HG03175 (cell line): ENCODE measurements at regions not wholly inside any gene's neighbourhood (a gene's known extent, or its start where the extent isn't known, plus 50 kb on each side); places are given as distances from the start of the nearest gene placed in this dataset.

Source experiments
- ATAC-seq: cut with Tn5 transposase; IDR thresholded peaks from one replicate; pipeline ENCODE4 v1.9.1; 2021; ENCODE audit warnings: mild to moderate bottlenecking, moderate library complexity; ENCODE audit not compliant: unreplicated experiment

DNA sequence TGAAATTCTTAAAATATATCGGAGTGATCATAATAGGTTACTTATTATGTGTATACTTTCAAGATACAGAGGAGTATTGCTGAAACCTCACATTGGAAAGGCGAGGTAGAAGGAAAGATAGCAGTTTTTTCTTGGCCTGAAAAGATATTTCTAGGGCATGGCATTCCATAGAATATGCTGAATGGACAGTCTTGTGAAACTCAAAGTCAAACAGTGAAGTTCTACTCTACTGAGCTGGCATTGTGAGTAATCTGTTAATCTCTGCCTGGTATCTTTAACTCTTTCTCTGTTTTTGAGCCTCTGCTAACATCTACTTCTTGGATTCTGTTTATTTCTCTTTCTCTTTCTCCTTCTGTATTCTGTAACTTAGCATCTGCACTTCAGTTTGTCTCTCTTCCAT is 176.3 kb upstream of the ZBTB20 start:
- no peak for ATAC-seq

DNA sequence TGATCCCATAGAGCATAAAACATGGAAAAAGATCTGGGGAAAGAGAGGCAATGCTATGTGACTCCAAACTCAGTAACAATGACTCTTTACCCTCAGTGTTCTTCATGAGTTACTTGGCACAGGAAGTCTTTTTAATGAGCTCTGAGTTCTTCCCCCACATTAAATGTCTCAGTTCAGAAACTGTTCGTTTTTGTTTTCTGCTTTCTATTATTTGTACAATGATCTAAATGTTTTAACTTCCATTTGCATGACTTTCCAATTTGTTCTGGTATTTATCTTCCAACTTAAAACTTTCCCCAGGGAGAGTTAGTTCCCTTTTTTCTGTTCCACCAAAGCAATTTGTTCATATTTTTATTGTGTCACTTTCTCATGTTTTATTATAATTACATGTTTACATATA is 177.0 kb upstream of the ZBTB20 start:
- no peak for ATAC-seq

DNA sequence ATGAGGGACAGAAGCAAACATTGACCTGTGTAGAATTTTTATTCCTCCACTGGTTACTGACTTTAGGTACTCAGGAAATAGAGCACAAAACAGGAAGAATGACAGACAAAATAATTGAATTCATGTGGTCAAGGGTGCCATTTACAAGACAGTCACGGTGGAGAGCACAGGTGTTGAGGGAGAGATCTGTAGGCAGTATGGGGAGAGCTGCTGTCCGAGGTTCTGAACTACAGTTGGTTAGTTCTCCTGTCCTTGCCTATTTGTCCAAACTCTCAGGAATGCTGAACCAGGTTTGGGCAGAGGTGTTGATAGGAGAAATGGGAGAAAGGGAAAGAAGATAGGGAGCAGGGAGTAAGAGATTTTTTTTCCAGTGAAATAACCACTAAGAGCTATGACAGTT is 178.5 kb upstream of the ZBTB20 start:
- ATAC-seq = no peak

DNA sequence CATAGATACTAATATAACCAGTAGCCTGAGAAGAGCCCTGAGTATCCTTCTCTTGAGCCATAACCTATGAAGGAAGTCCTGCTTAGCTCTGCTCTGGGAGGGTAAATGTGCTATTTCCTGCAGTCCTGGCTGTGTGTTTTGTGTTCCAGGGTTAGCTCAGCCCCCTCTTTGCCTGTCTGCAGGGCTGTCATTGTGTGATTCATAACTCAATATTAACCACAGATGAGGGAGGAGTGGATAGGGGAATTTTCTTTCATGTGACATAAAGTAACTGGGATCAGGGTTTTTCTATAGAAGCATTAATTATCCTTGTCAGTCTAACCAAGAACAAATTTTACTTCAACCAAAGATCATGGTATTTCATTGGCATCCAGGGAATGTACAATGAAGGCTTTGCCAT is 183.3 kb upstream of the ZBTB20 start:
- no peak for ATAC-seq

DNA sequence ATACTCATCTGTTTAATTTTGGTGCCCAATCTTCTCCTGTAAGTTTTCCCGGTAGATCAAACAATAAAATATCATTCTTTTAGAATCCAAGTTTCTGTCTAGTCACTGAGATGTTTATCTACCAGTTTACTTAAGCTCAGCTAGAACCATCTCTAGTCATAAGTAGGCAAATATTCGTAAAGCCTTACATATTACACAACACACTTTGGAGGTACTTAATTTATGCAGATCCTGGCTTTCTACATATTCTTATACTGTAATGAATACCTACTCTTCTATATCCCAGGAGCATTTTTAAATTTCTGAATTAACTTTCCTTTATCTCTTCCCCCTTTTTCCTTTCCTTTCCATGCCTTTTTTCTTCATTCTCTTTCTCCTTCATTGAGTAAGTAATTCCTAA is 185.9 kb upstream of the ZBTB20 start:
- no peak for ATAC-seq

DNA sequence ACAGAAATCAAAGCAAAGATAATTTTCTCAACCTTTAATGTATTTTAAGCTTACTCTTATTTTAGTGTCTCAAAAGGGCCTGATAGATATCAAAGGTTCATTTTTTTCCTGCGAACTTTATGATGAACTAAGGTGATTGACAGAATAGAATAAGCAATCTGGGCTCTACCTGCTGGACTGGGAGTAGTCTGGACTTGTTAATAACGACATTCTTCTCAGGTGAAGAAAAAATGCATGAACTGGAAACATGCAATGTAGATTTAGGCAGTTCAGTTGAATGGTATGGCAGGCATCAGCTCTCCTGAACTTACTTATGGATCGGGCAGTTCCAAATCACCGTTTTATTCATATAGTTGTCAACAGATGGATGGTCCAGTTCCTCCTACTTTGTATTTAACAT is 189.7 kb upstream of the ZBTB20 start:
- ATAC-seq = no peak

DNA sequence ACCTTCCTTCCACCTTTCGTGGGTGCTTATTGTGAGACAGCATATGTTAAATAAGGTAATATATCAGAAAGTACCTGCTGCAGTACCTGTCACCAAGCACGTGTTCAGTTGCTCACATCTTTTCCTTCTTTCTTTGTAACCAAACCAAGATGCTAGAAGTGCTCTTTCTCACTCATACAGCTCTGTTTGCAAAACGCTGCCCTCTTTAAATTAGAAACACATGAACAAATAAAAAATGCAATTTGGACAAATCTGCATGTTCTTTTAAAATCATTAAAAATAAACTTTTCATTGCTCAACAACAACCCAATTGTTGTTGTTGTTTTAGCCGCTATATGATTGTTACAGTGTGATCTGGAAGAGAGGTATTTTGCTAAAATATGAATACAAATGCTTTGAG is 193.5 kb upstream of the ZBTB20 start:
- no peak for ATAC-seq

DNA sequence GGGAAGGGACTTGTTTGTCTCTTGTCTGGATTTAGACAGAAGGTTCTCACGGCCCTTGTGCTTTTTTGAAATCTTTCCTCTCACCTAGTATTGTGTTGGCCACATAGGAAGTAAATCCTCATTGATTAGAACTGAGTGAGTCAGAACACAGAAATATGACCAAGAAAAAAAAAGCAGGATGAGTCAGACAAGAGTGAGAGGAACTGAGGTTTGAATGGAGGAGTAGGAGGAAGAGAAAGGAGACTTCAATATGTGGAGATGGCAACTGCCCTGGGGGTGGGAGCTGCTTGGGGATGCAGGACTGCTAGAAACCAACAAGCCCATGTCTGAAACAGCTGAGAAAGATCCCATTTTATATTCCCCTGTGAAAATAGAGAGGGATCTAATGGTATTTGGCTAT is 194.1 kb upstream of the ZBTB20 start:
- ATAC-seq = no peak

DNA sequence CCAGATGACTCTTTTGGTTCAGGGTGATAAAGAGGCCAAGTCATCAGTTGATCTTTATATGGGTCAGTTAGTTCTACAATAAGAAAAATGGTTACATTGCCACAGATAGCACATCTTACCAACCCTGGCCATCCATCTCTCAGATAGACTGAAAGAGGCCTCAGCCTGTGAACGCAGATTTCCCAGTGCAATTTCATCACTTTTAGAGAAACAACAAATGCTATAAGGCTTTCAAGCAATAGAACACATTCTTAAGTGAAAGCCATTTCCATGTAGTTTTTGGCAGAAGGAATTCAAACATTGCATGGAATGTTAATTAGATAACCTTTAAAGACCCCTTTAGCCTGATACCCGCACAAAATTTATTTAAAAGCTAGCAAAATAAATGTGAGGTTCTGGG is 200.6 kb upstream of the ZBTB20 start:
- no peak for ATAC-seq

DNA sequence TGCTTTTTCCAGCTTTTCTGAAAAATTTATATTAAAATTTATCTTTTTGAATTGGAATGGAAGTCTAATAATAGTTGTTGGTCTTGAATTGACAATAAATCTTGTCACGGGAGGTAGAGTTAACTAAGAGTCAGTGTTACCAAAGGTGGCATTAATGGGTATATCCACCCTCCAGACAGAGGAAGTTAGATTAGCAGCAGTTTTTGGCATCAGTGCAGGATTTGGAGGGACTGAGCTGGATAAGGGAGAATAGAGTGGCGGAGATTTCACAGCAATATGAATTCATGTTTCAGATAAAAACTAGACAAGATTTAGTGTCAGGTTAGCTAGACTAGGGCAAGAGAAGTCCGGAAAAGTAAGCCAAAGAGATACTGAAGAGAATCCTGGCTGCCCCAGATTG is 201.3 kb upstream of the ZBTB20 start:
- no peak for ATAC-seq

DNA sequence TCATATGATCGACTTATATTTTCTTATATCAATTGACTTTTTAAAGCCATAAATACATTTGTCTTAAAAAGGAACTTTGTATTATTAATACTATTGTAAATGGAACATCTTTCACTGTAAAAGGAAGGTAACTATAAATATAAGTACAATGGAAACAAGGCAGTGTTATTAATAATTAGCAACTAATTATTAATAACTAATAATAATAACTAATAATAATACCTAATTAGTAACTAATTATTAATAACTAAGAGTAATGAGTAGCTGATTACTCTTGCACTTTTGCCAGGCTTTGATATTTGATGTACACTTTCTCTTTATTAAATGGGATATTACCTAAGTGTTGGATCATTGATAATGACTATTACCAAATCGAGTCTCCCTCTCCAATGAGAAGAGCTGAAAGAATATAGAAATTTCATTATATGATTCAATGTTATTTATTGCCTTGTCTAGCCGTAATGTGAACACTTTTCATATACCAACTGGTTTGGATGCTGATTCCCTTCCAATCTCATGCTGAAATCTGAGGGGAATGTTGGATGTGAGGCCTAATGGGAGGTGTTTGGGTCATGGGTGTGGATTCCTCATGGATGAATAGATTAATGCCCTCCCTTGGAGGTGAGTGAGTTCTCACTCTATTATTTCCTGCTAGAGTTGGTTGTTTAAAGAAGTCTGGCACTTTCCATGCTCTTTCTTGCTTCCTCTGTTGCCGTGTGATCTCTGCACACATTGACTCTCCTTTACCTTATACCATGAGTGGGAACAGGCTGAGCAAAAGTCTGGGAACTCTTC is 202.1 kb upstream of the ZBTB20 start:
- ATAC-seq = no peak

DNA sequence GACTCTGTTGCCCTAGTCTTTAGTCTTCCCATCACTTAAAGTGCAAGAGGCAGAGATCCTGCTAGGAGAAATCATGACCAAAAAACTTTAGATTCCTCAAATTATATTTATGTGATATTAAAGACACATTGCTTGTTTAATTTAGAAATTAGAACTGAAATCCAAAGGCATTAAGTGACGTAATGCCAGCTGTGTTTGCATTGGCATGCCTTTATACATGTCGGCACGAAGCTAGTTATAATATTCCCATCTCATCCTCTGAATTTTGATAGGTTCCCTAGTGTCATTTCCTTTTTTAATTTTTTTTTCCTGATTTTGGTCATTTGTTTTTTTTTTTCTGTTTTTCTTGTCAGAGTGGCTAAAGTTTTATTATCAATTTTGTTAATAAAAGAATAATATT is 203.5 kb upstream of the ZBTB20 start:
- ATAC-seq = no peak

DNA sequence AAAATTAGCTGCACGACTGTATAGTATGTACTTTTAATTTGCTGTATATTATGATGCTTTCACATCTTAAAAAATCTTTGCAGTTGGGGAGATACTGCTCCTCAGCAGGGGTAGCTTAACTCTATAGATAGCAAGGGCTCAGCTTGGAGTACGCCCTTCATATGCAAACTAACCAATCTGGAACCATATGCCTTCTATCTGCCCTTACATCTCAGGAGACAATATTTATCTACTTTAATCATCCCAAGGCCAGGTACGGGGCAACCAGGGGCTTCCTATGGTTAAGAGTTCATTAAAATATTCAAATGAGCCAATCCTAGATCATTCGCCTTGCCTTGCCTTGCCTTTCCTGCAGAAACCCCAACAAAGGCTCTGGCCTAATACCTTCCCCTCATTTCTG is 204.1 kb upstream of the ZBTB20 start:
- no peak for ATAC-seq

DNA sequence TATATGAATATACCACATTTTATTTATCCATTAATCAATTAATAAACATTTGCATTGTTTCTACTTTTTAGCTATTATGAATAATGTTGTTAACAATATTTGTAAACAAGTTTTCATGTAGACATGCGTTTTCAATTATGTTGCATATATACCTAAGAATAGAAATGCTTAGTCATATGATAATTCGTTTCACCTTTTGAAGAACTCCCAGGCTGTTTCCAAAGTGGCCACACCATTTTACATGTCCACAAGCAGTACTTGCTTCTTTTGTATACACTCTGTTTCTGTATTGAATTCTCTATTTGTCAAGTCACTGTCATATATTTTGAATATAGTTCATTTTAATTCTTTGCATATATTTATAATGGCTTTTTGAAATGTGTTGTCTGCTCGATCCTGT is 206.9 kb upstream of the ZBTB20 start:
- ATAC-seq = no peak

DNA sequence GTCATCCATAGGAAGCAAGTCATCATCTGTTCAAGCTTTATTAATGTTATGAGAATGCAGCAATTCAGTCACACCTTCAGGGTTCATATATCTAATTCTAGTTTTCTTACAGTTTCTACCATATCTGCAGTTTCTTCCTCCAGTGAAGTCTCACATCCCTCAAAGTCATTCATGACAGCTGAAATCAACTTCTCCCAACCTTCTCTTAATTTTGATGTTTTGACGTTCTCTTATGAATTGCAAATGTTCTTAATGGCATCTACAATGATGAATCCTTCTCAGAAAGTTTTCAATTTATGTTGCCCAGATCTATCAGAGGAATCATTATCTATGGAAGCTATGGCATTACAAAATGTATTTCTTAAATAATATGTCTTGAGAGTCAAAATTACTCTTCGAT is 210.4 kb upstream of the ZBTB20 start:
- ATAC-seq = no peak

DNA sequence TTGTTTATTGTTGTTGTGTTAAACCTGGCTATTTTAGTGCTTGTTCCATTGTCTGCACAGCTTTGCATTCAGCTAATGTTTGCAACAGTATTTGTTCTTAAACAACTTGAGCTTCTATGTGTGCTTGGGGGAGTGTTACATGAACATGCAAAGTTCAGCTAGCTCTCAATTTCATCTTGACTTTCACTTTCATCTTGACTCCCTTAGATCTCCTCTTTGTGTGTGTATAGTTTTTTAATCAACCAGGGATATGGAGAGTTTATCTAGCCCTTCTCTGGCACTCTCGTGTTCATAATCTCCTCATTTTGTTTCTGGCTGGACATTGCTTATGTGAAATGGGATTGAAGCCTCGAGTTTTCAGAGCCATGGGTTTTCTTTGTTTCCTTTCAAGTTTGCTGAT is 212.4 kb upstream of the ZBTB20 start:
- peak; percentile 96 for ATAC-seq

DNA sequence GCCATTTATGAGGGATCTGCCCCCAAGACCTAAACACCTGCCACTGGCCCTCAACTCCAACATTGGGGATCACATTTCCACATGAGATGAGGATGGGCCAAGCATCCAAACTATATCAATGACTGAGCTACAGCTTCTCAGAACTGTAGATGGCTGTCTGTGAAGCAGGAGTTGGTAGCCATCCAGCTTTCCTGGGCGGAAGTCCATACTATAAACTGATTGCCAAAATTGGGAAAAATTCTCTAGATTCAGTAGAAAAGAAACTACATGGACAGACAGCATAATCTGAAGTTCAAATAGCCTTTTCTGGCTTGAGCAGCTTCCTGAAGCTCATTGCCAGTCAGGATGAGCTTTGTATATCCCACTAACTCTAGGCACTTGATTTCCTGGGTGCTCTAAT is 214.7 kb upstream of the ZBTB20 start:
- ATAC-seq = no peak

DNA sequence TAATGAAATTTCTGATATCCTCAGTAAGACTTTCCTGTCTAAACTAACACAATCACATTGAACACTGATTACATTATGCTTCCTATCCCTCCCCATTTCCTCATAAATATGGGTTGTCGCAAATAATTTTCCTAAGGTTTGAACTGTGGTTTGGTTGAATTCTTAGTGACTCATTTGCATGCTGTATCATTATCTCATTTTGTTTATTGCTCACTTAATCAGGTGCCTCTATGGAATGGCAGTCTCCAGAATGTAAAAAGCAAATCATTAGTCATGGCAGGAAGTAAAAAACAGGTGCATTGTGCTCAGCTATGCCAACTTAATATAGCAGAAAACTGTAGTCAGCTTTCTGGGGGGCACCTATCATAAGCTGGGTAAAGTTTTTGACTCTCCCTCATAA is 216.0 kb upstream of the ZBTB20 start:
- no peak for ATAC-seq

DNA sequence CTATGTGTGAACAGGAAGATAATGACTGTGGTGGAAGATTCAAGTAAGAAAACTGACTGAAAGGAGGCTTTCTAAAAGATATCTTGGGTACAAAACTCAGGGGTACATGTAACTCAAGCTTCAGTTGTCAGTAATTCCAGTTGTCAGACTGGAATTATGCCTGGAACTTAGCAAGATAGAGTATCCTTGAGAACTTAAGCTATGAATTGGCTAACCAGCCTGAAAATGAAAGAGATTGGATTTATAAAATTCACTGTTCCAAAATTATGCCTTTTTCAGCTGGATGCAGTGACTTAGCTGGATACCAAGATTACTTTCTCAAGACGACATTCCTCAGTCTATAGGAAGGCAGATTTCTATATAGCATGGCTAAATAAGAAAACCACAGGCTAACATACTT is 221.9 kb upstream of the ZBTB20 start:
- no peak for ATAC-seq

DNA sequence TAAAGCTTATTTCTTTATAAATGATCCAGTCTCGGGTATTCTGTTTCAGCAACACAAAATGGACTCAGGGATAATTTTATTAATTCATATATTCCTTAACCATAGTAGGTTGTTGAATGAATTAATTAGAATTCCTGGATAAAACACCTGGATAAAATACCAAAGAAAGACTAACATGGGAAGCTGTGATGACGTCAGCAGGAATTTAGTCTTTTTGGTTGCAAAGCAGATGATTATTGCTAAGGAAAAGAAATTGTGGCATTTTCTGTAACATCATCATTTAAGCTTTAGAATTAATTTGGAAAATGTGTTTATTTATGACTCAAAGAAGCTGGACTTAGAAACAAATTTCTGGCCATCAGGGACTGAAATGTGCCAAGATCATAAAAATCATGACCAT is 228.3 kb upstream of the ZBTB20 start:
- no peak for ATAC-seq

DNA sequence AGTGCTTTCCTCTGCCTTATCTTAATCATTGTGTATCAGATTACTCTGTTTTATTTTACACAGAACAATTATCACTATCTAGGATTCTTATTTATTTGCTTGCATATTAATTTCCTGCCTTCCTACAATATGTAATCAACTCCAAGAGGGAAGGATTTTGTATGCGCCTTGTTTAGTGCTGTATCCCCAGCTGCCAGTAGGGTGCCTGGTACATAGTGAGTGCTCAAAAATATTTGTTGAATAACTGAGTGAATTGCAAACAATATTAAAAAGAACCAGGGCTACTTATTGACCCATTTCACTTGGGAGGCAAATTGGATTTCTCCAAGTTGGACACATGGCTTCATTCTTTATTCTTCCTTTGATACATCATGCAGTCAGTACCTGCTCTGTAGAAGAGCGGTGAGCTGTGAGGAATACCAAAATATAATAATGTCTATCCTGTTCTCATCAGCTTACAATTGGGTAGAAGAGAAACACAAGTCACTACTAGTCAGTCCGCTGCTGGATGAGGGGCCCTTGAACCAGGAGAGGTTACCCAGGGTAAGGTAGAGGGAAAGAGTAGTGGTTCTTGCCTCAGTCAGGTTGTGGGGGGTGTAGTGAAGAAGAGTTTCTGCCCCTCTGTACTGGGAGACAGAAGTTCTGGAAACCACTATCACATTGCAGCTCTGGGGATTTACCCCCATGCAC is 233.9 kb upstream of the ZBTB20 start:
- ATAC-seq = no peak

DNA sequence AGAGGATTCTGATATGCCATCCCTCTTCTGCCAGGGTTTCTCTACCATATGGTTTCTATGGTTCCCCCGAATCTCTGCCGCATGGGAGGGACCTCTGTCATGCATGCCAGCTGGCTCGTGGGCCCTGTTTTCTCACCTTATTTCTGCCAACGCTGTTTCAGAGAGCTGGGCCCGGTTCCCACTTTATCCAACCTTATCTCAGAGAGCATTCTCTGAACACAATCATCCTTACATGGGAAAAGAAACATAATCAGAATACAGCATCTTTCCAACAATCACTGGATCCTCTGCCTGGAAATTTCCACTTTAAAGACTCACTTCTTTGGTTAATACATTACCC is 234.5 kb upstream of the ZBTB20 start:
- no peak for ATAC-seq

DNA sequence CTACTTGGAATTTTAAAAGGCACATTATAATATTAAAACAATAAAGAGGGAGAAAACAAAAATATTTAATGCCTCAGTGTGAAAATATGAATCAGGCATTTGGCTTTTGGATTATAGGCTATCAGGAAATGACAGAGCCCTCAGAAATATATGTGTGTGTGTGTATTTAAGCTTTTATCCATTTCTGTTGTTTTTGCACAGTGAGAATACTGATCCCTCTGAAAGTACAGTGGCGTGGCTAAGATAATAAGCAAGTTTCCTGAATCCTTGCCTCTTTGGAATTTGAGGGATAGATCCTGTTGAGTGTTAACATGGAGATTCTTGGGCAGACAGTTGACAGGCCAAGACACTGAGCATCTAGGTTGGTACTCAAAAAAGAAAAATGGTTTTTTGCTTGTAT is 234.8 kb upstream of the ZBTB20 start:
- ATAC-seq = no peak
